ENCODE measurements at regions not wholly inside any gene's neighbourhood (a gene's known extent, or its start where the extent isn't known, plus 50 kb on each side); places are given as distances from the start of the nearest gene placed in this dataset.

- no peaks in the 10 kb centered on the region for H3K36me3 ChIP-seq (ENCODE audit: control insufficient read depth, insufficient read depth, low read length)
- no peaks in the 10 kb centered on the region for H3K79me2 ChIP-seq (ENCODE audit: control insufficient read depth, insufficient read depth, low read length)
- H3K4me3 ChIP-seq (replicated peaks in 1 of 4; ENCODE audit: control extremely low read depth in 1 of 4, insufficient read depth in 1 of 4, low read depth in 3 of 4, low read length in 4 of 4) = no peak overlapping the region
- H3K9ac ChIP-seq (ENCODE audit: insufficient read depth, low read length) = no peak overlapping the region
- no peak for DNase-seq (ENCODE audit: low read depth in 2 of 2)
- H3K9me3 ChIP-seq (ENCODE audit: control insufficient read depth, insufficient read depth, low read depth, low read length) = no peaks in the 10 kb centered on the region
- H3K27me3 ChIP-seq (ENCODE audit: control insufficient read depth, insufficient read depth, low read length) = no peaks in the 10 kb centered on the region
- no peaks in the 10 kb centered on the region for H3K4me1 ChIP-seq (ENCODE audit: control insufficient read depth, extremely low read depth, insufficient read depth, low read length)
- H4K20me1 ChIP-seq (ENCODE audit: control insufficient read depth, extremely low read depth, insufficient read depth, low read length) = no peaks in the 10 kb centered on the region
- no peak overlapping the region for H3K4me2 ChIP-seq (ENCODE audit: extremely low read depth, insufficient read depth, low read length)
- TF ChIP-seq EZH2 (IDR thresholded peaks at IDR 0.05; ENCODE audit: low read length, missing control alignments) (no peak), CTCF (conservative IDR thresholded peaks at IDR 0.05 in 1 of 2, IDR thresholded peaks at IDR 0.05 in 1 of 2; ENCODE audit: low read depth in 1 of 2, low read length in 2 of 2) (no peak)
- no peak overlapping the region for H2AFZ ChIP-seq (ENCODE audit: low read length)
- H3K27ac ChIP-seq (ENCODE audit: insufficient read depth, low read length) = no peak overlapping the region
Measured at GRCh38 chr2:81981585-81981984, 1677.0 kb upstream of the LRRTM1 start.

- no peak for TF ChIP-seq EZH2 (IDR thresholded peaks at IDR 0.05; ENCODE audit: low read length, missing control alignments)
- TF ChIP-seq CTCF (conservative IDR thresholded peaks at IDR 0.05 in 1 of 2, IDR thresholded peaks at IDR 0.05 in 1 of 2; ENCODE audit: low read depth in 1 of 2, low read length in 2 of 2) = no peak
- no peak overlapping the region for H3K27ac ChIP-seq (ENCODE audit: insufficient read depth, low read length)
- H3K4me1 ChIP-seq (ENCODE audit: control insufficient read depth, extremely low read depth, insufficient read depth, low read length) = no peaks in the 10 kb centered on the region
- no peak overlapping the region for H2AFZ ChIP-seq (ENCODE audit: low read length)
- H3K4me3 ChIP-seq (replicated peaks in 1 of 4; ENCODE audit: control extremely low read depth in 1 of 4, insufficient read depth in 1 of 4, low read depth in 3 of 4, low read length in 4 of 4) = no peak overlapping the region
- no peaks in the 10 kb centered on the region for H3K27me3 ChIP-seq (ENCODE audit: control insufficient read depth, insufficient read depth, low read length)
- DNase-seq (ENCODE audit: low read depth in 2 of 2) = no peak
- H3K9me3 ChIP-seq (ENCODE audit: control insufficient read depth, insufficient read depth, low read depth, low read length) = no peaks in the 10 kb centered on the region
- H3K79me2 ChIP-seq (ENCODE audit: control insufficient read depth, insufficient read depth, low read length) = no peaks in the 10 kb centered on the region
- no peaks in the 10 kb centered on the region for H4K20me1 ChIP-seq (ENCODE audit: control insufficient read depth, extremely low read depth, insufficient read depth, low read length)
- H3K4me2 ChIP-seq (ENCODE audit: extremely low read depth, insufficient read depth, low read length) = no peak overlapping the region
- no peak overlapping the region for H3K9ac ChIP-seq (ENCODE audit: insufficient read depth, low read length)
- no peaks in the 10 kb centered on the region for H3K36me3 ChIP-seq (ENCODE audit: control insufficient read depth, insufficient read depth, low read length)
Measured at GRCh38 chr2:81979086-81979485, 1674.5 kb upstream of the LRRTM1 start.

- Histone ChIP-seq H3K9ac (ENCODE audit: insufficient read depth, low read length) (no peak overlapping the region), H3K27ac (ENCODE audit: insufficient read depth, low read length) (no peak overlapping the region), H3K4me2 (ENCODE audit: extremely low read depth, insufficient read depth, low read length) (no peak overlapping the region), H3K36me3 (ENCODE audit: control insufficient read depth, insufficient read depth, low read length) (no peaks in the 10 kb centered on the region), H3K4me1 (ENCODE audit: control insufficient read depth, extremely low read depth, insufficient read depth, low read length) (no peaks in the 10 kb centered on the region), H2AFZ (ENCODE audit: low read length) (no peak overlapping the region), H3K79me2 (ENCODE audit: control insufficient read depth, insufficient read depth, low read length) (no peaks in the 10 kb centered on the region), H3K27me3 (ENCODE audit: control insufficient read depth, insufficient read depth, low read length) (no peaks in the 10 kb centered on the region), H3K9me3 (ENCODE audit: control insufficient read depth, insufficient read depth, low read depth, low read length) (no peaks in the 10 kb centered on the region), H4K20me1 (ENCODE audit: control insufficient read depth, extremely low read depth, insufficient read depth, low read length) (no peaks in the 10 kb centered on the region), H3K4me3 (replicated peaks in 1 of 4; ENCODE audit: control extremely low read depth in 1 of 4, insufficient read depth in 1 of 4, low read depth in 3 of 4, low read length in 4 of 4) (no peak overlapping the region)
- DNase-seq (ENCODE audit: low read depth in 2 of 2) = no peak
- TF ChIP-seq EZH2 (IDR thresholded peaks at IDR 0.05; ENCODE audit: low read length, missing control alignments) (no peak), CTCF (conservative IDR thresholded peaks at IDR 0.05 in 1 of 2, IDR thresholded peaks at IDR 0.05 in 1 of 2; ENCODE audit: low read depth in 1 of 2, low read length in 2 of 2) (no peak)
Measured at GRCh38 chr2:81976998-81977397, 1672.4 kb upstream of the LRRTM1 start.

All from fibroblast of lung (primary cell).